Osteoblast (primary cell): ENCODE measurements at regions not wholly inside any gene's neighbourhood (a gene's known extent, or its start where the extent isn't known, plus 50 kb on each side); places are given as distances from the start of the nearest gene placed in this dataset.
"Not testable (repeated sequence)": the region's sequence is repeated elsewhere in the genome, so short reads cannot be mapped to it uniquely, and the experiment has no call there.

Source experiments
- DNase-seq: peaks from one replicate; pipeline ENCODE4 v3.0.0; 2011; ENCODE audit warnings: low spot score, mixed read lengths; ENCODE audit not compliant: insufficient read length; ENCODE audit errors: missing footprints
- H2AFZ ChIP-seq: 2 replicates; pipeline ENCODE4 v1.6.0; 2011; ENCODE audit warnings: mild to moderate bottlenecking, low read length
- H3K27ac ChIP-seq: 2 replicates; pipeline ENCODE4 v1.5.1; 2011; ENCODE audit warnings: mild to moderate bottlenecking, low read depth, low read length, moderate library complexity
- H3K27me3 ChIP-seq: 2 replicates; pipeline ENCODE4 v1.6.0; 2012; ENCODE audit warnings: mild to moderate bottlenecking, control low read depth, inconsistent platforms, low read length, moderate library complexity; ENCODE audit not compliant: insufficient read depth
- H3K36me3 ChIP-seq: 2 replicates; pipeline ENCODE4 v1.5.1; 2011; ENCODE audit warnings: mild to moderate bottlenecking, low read length, control low read depth, moderate library complexity; ENCODE audit not compliant: insufficient read depth
- H3K4me1 ChIP-seq: 2 replicates; pipeline ENCODE4 v1.5.1; 2011; ENCODE audit warnings: mild to moderate bottlenecking, low read length, control low read depth, moderate library complexity; ENCODE audit not compliant: insufficient read depth
- H3K4me2 ChIP-seq: 2 replicates; pipeline ENCODE4 v1.6.0; 2011; ENCODE audit warnings: mild to moderate bottlenecking, low read length; ENCODE audit not compliant: insufficient read depth
- H3K4me3 ChIP-seq: fragments of 200-600 bp; sonication (generic); 3 replicates; pipeline ENCODE4 v1.5.1; 2012; ENCODE audit warnings: mild to moderate bottlenecking, low read length, inconsistent platforms; ENCODE audit not compliant: insufficient read depth
- H3K79me2 ChIP-seq: 2 replicates; pipeline ENCODE4 v1.6.0; 2012; ENCODE audit warnings: mild to moderate bottlenecking, low read length, control low read depth, inconsistent platforms; ENCODE audit not compliant: insufficient read depth
- H3K9me3 ChIP-seq: 2 replicates; pipeline ENCODE4 v1.5.1; 2011; ENCODE audit warnings: low read depth, low read length, control low read depth
- H4K20me1 ChIP-seq: 2 replicates; pipeline ENCODE4 v1.6.0; 2012; ENCODE audit warnings: mild to moderate bottlenecking, low read length, control low read depth; ENCODE audit not compliant: insufficient read depth
- TF ChIP-seq, protein P1 (sequence below): IDR thresholded peaks from 2 replicates; pipeline ENCODE4 v1.5.1; 2011; ENCODE audit warnings: mild to moderate bottlenecking, low read depth, low read length, moderate library complexity; ENCODE audit errors: extremely low read depth

DNA sequence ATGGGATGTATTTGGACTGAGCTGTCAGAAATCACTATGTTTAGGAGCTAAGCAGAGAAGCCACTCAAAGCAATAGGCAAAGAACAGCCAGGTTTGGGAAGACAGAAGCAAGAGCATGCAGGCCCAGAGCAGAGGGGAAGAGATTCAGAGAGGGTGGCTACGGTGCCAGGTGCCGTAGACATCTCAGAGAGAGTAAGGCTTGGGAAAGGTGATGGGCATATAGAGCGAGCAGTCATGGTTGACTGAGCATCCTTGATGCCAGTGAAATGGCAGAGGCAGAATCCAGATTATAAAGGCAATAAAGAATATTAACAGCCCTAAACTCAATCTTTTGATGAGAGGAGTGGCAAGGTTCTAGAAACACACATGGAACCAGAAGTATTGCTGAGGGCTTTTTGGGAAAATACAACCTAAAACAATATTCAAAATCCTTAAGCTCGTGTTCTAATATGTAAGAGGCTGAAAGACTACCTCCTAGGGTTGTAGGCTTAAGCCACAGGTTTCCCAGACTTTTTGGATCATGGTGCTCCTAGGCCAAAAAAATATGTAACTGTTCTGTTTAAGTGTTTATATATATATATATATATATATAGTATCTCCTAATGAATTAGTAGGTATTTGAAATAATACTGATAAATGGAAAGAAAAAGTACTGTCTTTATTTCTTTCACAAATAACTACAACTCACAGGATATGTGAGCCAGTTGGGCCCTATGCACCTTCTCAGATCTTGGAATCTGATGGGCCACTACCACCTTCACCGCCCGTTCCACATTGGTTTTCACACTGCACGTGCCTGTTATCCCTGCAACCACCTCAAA is 113.3 kb downstream of the MYCN start:
- Histone ChIP-seq H4K20me1 (no peaks in the 10 kb centered on the region), H3K4me3 (no peak overlapping the region), H3K79me2 (no peaks in the 10 kb centered on the region), H3K27ac (no peak overlapping the region), H3K27me3 (no peaks in the 10 kb centered on the region), H3K9me3 (no peaks in the 10 kb centered on the region), H3K36me3 (no peaks in the 10 kb centered on the region), H3K4me1 (no peaks in the 10 kb centered on the region), H3K4me2 (no peak overlapping the region), H2AFZ (no peak overlapping the region)
- no peak for DNase-seq
- TF ChIP-seq, protein P1, sequence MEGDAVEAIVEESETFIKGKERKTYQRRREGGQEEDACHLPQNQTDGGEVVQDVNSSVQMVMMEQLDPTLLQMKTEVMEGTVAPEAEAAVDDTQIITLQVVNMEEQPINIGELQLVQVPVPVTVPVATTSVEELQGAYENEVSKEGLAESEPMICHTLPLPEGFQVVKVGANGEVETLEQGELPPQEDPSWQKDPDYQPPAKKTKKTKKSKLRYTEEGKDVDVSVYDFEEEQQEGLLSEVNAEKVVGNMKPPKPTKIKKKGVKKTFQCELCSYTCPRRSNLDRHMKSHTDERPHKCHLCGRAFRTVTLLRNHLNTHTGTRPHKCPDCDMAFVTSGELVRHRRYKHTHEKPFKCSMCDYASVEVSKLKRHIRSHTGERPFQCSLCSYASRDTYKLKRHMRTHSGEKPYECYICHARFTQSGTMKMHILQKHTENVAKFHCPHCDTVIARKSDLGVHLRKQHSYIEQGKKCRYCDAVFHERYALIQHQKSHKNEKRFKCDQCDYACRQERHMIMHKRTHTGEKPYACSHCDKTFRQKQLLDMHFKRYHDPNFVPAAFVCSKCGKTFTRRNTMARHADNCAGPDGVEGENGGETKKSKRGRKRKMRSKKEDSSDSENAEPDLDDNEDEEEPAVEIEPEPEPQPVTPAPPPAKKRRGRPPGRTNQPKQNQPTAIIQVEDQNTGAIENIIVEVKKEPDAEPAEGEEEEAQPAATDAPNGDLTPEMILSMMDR: no peak

DNA sequence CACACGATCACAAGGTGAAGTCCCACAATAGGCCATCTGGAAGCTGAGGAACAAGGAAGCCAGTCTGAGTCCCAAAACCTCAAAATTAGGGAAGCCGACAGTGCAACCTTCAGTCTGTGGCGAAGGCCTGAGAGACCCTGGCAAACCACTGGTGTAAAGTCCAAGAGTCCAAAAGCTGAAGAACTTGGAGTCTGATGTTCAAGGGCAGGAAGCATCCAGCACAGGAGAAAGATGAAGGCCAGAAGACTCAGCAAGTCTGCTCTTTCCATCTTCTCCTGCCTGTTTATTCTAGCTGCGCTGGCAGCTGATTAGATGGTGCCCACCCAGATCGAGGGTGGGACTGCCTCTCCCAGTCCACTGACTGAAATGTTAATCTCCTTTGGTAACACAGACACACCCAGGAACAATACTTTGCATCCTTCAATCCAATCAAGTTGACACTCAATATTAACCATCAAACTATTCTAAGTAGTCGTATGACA is 112.3 kb downstream of the MYCN start:
- not testable (repeated sequence) for H3K27me3 ChIP-seq, H3K79me2 ChIP-seq, DNase-seq

DNA sequence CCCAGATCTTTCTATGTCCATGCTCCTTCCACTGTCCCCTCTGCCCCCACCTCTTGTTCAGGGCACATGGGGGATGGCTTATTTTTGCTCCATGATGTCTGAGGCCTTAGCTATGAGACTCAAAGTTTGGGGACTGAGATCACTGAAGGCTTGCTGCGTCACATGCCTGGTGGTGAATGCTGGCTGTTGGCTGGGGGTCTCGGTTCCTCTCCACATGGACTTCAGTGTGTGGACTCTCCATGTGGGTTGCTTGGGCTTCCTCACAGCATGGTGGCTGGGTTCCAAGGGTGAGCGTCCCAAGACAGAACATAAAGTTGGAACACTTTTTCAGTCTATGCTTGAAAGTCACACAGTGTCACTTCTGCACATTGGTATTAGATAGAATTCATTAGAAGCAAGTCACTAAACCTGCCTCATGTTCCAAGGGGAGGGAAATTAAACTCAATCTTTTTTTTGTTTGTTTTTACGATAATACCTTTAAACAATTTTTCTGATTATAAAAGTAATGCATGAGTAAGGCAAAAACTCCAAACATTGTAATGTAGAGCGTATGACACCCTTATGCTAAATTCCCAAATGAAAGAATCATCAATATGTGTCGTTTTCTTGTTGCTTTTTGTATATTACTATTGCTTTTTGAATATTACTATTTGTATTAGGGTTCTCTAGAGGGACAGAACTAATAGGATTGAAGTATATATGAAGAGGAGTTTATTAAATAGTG is 111.7 kb downstream of the MYCN start:
- DNase-seq: no peak
- Histone ChIP-seq H3K4me1 (no peaks in the 10 kb centered on the region), H3K4me2 (no peak overlapping the region), H3K36me3 (no peaks in the 10 kb centered on the region), H3K27me3 (no peaks in the 10 kb centered on the region), H3K9me3 (no peaks in the 10 kb centered on the region), H4K20me1 (no peaks in the 10 kb centered on the region), H3K27ac (no peak overlapping the region), H2AFZ (no peak overlapping the region), H3K79me2 (no peaks in the 10 kb centered on the region), H3K4me3 (no peak overlapping the region)
- TF ChIP-seq, protein P1: no peak

More for the DNA sequence above, 112.3 kb downstream of the MYCN start:
- not testable (repeated sequence) for H3K4me3 ChIP-seq, H3K36me3 ChIP-seq, H3K9me3 ChIP-seq, H2AFZ ChIP-seq, H3K27ac ChIP-seq, H3K4me2 ChIP-seq, H3K4me1 ChIP-seq, H4K20me1 ChIP-seq

DNA sequence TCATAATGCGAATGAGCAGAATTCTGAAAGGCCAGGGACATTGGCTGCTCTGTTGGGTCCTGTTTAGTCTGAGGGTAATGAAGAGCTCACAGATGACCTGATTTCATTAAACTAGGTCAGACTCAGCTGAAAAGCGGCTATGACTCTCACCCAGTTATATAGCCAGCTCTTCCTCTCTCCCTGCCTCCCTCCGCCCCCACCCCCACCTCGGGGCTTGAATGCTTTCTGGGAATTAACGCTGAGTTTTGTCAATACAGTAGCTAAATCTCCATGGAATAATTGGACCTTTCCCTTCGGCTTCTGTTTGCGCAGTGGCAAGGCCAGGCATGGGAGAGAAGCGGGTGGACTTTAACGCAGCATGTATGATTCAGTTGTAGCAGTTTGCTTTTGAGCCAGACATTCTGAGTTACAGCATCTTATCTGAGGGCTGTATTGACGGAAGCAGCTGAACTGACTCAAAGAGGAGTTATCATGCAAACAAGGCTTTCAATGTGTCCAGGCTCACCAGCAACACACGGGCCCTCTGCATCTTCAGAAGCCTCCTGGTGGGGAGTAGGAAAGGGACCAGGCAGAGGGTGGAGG is 110.6 kb downstream of the MYCN start:
- H3K4me2 ChIP-seq: no peak overlapping the region
- DNase-seq: no peak
- H3K27ac ChIP-seq: no peak overlapping the region

More for the DNA sequence above, 110.6 kb downstream of the MYCN start:
- Histone ChIP-seq H3K79me2 (no peaks in the 10 kb centered on the region), H2AFZ (no peak overlapping the region), H3K36me3 (no peaks in the 10 kb centered on the region), H3K4me1 (no peaks in the 10 kb centered on the region), H4K20me1 (no peaks in the 10 kb centered on the region), H3K27me3 (no peaks in the 10 kb centered on the region), H3K4me3 (no peak overlapping the region), H3K9me3 (no peaks in the 10 kb centered on the region)
- TF ChIP-seq, protein P1: no peak
